HAP-1 (cell line): ENCODE measurements at regions not wholly inside any gene's neighbourhood (a gene's known extent, or its start where the extent isn't known, plus 50 kb on each side); places are given as distances from the start of the nearest gene placed in this dataset.
"Not testable (repeated sequence)": the region's sequence is repeated elsewhere in the genome, so short reads cannot be mapped to it uniquely, and the experiment has no call there.

Experiments used
- DNase-seq, 2 experiments: peaks; one replicate each; pipeline ENCODE4 v3.0.0-alpha.2; 2016 to 2020; ENCODE audit warnings: low spot score in 2 of 2
- H3K27me3 ChIP-seq: fragments of 250-450 bp; sonication (Bioruptor Pico); 2 replicates; pipeline ENCODE4 v1.5.1; 2020; ENCODE audit warnings: low read depth, mild to moderate bottlenecking, moderate library complexity
- H3K36me3 ChIP-seq: fragments of 250-450 bp; sonication (Bioruptor Pico); replicated peaks from 2 replicates; pipeline ENCODE4 v1.5.1; 2020; ENCODE audit warnings: mild to moderate bottlenecking
- H3K4me1 ChIP-seq: fragments of 250-450 bp; sonication (Bioruptor Pico); 2 replicates; pipeline ENCODE4 v1.5.1; 2020; ENCODE audit warnings: mild to moderate bottlenecking
- H3K4me3 ChIP-seq: fragments of 250-450 bp; sonication (Bioruptor Pico); 2 replicates; pipeline ENCODE4 v1.5.1; 2020; ENCODE audit warnings: mild to moderate bottlenecking, moderate library complexity
- H3K9me3 ChIP-seq: fragments of 250-450 bp; sonication (Bioruptor Pico); 2 replicates; pipeline ENCODE4 v1.5.1; 2020; ENCODE audit warnings: mild to moderate bottlenecking, moderate library complexity
- in situ Hi-C: fragments of 300-500 bp; cut with MboI; formaldehyde crosslinking; loops from 3 replicates; pipeline ENCODE4 v1.14.3; 2020; ENCODE audit warnings: low sequenced_read_pairs, inconsistent platforms, mixed read lengths

DNA sequence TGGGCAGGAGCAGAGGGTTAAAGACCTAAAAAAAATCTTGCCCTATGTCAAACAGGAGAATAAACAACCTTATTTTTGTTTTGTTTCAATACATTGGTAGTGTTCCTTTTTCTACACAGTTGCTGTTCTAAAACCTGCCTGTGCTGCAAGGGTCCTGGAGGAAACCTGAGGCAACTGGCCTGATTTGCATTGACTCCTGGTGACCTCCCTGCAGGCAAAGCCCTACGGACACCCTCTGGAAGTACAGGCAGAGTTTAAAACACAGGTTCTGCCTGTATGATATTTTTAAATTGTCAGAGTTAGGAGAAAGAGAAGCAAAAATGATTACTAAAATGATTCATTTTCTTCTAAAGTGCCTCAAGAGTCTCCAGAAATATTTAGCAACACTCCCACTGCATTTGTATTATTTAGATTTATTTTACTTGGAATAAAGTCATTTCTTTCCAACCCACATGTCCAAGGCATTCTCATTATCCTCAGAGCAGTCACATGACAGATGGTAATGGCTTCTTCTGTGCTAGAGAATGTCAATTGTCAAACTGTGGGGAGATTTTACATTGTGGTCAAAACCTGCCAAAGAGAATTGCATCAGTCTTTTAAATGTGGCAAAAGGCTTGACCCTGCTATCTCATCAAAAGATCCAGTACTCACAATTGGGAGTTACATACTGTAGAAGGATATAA lies 559.6 kb downstream of the CETN3 start:
- no peaks in the 10 kb centered on the region for H3K4me1 ChIP-seq
- no peaks in the 10 kb centered on the region for H3K36me3 ChIP-seq
- H3K27me3 ChIP-seq: no peaks in the 10 kb centered on the region
- no peak for DNase-seq
- no peaks in the 10 kb centered on the region for H3K9me3 ChIP-seq
- in situ Hi-C loops: no loop called here
- H3K4me3 ChIP-seq: no peak overlapping the region

DNA sequence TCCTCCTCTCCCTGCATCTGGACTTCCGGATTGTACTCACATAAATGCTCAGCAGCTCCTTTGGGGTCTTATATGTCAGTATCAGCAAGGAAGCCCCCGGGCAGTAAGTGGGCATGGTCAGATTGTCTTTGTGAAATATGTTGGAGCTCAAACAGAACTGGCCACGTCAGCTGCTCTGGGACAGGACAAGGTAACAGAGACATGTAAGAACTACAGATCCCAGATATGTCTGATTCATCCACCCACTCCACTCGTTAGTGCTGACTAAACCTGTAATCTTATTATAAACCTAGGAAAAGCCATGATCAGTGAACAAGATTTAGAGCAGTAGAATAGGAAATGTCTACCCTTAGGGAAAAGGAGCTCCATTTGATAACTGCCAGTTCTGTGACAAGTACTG lies 561.8 kb downstream of the CETN3 start:
- Histone ChIP-seq H3K4me1 (no peaks in the 10 kb centered on the region), H3K27me3 (no peaks in the 10 kb centered on the region), H3K9me3 (no peaks in the 10 kb centered on the region), H3K4me3 (no peak overlapping the region), H3K36me3 (no peaks in the 10 kb centered on the region)
- DNase-seq: no peak
- in situ Hi-C loops: no loop called here

DNA sequence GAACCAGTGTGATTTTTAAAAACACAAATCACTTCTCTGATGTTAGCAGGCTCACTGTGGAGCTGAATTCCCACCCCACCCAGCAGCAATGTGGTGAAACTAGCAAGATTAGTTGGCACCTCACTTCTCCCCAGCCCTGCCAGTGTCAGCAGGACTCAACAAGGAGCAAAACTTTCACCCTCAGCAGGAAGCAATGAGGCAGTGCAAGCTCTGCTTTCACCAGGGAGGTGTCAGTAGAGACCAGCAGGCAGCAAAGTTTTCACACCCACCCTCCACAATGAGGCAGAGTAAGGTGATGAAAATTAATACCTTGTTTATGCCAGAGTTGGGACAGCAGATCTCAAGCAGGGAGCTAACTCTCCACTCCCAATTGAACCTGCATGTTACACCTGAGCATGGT lies 565.0 kb downstream of the CETN3 start:
- DNase-seq: no peak
- in situ Hi-C loops: no loop called here
- H3K36me3 ChIP-seq: no peaks in the 10 kb centered on the region
- H3K27me3 ChIP-seq: no peaks in the 10 kb centered on the region
- no peaks in the 10 kb centered on the region for H3K9me3 ChIP-seq
- no peaks in the 10 kb centered on the region for H3K4me1 ChIP-seq
- H3K4me3 ChIP-seq: no peak overlapping the region

DNA sequence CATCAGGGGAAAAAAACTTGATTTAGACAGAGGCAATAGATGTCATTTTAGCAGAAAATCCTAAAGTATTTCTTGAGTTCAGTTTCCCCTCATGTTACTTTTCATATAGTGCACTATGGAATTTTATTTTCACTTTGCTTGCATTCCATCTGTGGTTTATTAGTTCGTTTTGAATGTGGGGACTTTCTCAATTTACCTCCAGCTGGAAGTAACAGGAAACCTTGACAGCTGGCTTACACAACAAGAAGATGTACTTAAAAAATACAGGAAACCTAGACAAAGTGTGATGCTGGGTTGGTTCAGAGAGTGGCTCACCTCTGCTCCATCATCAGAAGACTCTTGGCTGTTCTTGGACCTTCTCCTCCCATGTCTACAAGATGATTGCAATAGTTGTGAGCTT lies 567.0 kb downstream of the CETN3 start:
- in situ Hi-C loops: no loop called here

DNA sequence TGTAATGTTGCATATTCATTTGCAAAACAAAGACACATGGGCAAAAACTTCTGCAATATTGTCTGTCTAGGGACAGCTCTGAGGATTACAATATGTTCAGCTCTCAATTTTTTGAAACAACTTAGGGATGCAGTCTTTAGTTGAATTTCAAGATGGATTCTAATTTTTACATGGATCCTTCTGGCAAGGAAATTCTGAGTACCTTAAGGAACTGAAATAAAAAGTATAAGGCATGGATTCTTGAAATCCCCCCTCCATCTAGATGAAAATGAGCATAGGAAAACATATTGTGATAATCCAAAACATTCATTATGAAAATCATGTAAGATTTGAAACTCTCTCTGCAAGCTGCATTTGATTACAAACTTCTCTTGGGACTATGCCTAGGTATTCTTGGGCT lies 568.6 kb downstream of the CETN3 start:
- in situ Hi-C loops: no loop called here
- Histone ChIP-seq H3K9me3 (no peaks in the 10 kb centered on the region), H3K4me3 (no peak overlapping the region), H3K36me3 (no peaks in the 10 kb centered on the region), H3K4me1 (no peaks in the 10 kb centered on the region), H3K27me3 (no peaks in the 10 kb centered on the region)
- DNase-seq: no peak

More for the DNA sequence above, 567.0 kb downstream of the CETN3 start:
- Histone ChIP-seq H3K36me3 (no peaks in the 10 kb centered on the region), H3K9me3 (no peaks in the 10 kb centered on the region), H3K4me1 (no peaks in the 10 kb centered on the region), H3K4me3 (no peak overlapping the region), H3K27me3 (no peaks in the 10 kb centered on the region)
- DNase-seq: no peak

DNA sequence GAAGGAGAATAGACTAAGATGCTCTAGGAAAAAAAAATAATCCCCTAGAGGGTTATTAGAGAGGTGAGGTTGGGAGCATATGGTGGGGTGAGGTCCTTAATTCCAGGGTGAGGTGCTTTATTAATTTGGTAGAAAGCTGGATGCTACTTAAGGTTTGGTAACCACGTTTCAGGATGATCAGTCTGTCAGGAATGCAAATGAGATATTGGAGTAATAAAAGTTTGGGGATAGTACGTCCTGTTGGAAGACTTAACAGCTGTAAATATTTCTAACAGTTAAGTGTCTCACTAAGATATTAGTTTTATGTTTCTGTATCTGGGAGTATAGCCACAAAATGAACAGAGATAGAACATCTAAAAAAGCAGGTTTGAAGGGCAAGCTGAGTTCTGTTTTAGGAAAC lies 578.9 kb downstream of the CETN3 start:
- in situ Hi-C loops: no loop called here
- no peaks in the 10 kb centered on the region for H3K27me3 ChIP-seq
- no peaks in the 10 kb centered on the region for H3K9me3 ChIP-seq
- H3K4me3 ChIP-seq: no peak overlapping the region
- no peaks in the 10 kb centered on the region for H3K36me3 ChIP-seq
- no peak for DNase-seq
- H3K4me1 ChIP-seq: no peaks in the 10 kb centered on the region

DNA sequence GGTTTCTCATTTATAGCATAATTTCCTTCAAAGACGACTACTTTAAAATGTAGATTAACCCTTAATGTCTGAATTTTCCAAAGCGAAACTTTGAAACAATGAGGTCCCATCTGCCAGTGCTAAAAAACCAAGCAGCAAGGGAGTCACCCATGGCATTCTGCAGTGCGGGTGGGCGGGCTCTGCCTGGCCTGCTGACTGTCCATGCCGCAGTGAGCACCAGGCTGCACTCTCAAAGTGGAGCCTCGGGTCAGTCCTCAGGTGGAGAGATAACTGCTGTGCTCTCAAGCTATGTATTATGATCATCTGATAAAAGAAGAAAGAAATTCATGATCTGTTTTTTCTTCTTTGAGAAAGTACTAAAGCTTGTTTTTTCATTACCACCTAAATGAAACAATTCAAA lies 581.6 kb downstream of the CETN3 start:
- in situ Hi-C loops: no loop called here
- Histone ChIP-seq H3K9me3 (no peaks in the 10 kb centered on the region), H3K4me3 (no peak overlapping the region), H3K27me3 (no peaks in the 10 kb centered on the region), H3K36me3 (no peaks in the 10 kb centered on the region), H3K4me1 (peaks cover 7% of the 10 kb centered on the region)
- DNase-seq: no peak

DNA sequence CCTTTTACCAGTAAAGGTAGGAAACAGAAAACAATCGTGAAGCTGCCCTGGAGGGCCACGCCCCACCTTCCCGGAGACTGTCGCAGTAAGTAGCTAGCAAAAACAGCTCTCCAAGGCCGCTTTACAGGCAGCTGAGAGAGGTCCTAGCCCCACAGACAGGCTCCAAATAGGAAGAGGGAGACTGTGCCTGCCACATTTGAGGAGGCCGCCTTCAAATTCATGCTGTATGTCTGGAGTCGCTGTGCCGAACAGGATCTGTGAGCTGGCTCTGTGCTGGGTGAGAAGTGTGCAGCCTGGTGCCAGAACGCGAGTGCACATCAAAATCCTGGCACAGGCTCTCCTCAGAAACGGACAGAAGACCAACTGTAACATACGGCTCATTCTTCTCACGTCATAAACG lies 582.2 kb downstream of the CETN3 start:
- H3K36me3 ChIP-seq: no peaks in the 10 kb centered on the region
- DNase-seq: no peak
- no peaks in the 10 kb centered on the region for H3K9me3 ChIP-seq
- no peaks in the 10 kb centered on the region for H3K27me3 ChIP-seq
- in situ Hi-C loops: no loop called here
- H3K4me1 ChIP-seq: peaks cover 11% of the 10 kb centered on the region
- H3K4me3 ChIP-seq: no peak overlapping the region

DNA sequence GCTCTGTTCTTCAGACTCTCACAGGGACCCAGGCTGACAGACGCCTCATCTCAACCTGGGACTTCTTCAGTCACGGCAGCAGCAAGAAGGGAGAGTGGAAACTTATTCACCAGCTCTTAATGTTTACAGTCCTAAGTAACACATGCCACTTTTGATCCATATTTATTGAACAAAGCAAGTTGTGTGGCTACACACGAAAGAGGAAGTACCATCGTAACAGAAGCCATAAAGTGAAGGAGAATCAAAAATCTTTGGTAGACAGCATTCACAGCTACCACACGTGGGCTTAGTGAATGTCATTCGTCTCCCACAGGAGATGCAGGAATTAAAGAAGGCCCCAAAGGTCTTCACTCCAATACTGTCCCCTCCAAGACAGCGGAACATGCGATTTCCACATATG lies 582.6 kb downstream of the CETN3 start:
- no peak for DNase-seq
- Histone ChIP-seq H3K36me3 (no peaks in the 10 kb centered on the region), H3K4me3 (no peak overlapping the region), H3K4me1 (peaks cover 11% of the 10 kb centered on the region), H3K9me3 (no peaks in the 10 kb centered on the region), H3K27me3 (no peaks in the 10 kb centered on the region)
- in situ Hi-C loops: no loop called here

DNA sequence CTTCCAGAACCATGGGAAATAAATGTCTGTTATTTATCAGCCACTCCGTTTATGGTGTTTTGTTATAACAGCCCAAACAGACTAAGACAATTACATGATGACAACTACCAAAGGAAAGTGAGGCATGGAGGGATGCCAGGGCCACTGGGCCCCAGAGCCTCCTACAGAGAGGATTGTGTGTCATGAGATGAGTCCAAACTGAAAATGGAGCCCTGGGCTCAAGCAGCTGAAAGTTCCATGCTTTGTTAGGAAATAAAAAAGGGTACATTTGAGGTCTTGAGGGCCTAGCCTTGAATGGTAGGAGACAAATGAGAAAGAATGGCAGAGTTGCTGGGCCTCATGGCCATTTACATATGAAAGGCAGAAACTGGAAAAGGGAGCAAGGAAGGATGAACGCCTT lies 586.5 kb downstream of the CETN3 start:
- Histone ChIP-seq H3K4me1 (peaks cover 11% of the 10 kb centered on the region), H3K9me3 (no peaks in the 10 kb centered on the region), H3K36me3 (no peaks in the 10 kb centered on the region), H3K4me3 (no peak overlapping the region), H3K27me3 (no peaks in the 10 kb centered on the region)
- peak; percentile 17 to 36 for DNase-seq
- in situ Hi-C loops: no loop called here

DNA sequence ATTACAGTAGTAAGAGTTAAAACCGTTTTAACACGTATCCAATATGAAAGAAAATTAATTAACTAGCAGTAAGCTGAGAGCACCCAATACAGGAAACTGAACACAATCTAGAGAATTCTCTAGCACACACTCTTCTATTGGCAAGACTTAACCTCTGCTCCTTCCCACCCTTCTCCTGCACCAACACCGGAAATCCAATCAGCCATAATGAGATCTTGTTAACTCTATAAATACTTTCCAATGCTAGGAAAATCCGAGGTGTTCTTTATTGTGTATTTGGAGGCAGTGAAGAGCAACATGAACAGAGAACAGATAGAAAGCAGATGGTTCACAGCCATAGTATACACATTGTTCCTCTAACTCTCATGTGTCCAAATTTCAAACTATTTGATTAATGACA lies 591.7 kb downstream of the CETN3 start:
- in situ Hi-C loops: no loop called here
- Histone ChIP-seq H3K9me3 (no peaks in the 10 kb centered on the region), H3K27me3 (no peaks in the 10 kb centered on the region), H3K36me3 (no peaks in the 10 kb centered on the region), H3K4me1 (peaks cover 3% of the 10 kb centered on the region), H3K4me3 (no peak overlapping the region)
- DNase-seq: no peak

DNA sequence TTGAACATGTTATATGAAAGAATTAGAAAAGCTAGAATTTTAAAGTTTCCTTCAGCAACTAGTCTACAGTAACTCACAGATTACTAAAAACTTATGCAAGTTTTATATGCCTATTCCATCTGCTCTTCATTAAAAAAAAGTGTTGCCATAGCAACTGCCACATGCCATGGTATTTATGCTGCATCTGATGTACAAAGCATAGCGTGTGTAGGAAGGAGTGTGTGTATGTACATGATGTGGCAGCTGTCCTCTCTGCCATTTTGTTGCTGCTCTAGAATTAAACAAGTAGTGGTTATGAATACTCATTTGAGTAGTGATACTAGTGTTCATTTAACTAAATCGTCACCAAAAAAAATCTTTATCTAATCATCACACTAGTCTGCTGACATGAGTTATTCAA lies 593.5 kb downstream of the CETN3 start:
- no peak overlapping the region for H3K4me3 ChIP-seq

DNA sequence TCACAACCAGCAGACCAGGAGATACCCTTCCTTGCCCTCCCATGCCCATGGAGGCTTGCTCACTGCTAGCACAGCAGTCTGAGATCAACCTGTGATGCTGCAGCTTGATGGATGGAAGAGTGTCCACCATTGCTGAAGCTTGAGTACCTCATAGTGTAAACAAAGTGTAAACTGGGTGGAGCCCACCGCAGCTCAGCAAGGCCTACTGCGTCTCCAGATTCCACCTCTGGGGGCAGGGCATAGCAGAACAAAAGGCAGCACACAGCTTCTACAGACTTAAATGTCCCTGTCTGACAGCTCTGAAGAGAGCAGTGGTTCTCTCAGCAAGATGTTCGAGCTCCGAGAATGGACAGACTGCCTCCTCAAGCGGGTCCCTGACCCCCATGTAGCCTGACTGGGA lies 608.8 kb downstream of the CETN3 start:
- peak in 1 of 2 experiments; percentile 18 for DNase-seq
- H3K4me3 ChIP-seq, H3K9me3 ChIP-seq, in situ Hi-C loops, H3K27me3 ChIP-seq, H3K4me1 ChIP-seq, H3K36me3 ChIP-seq: not testable (repeated sequence)

More for the DNA sequence above, 593.5 kb downstream of the CETN3 start:
- H3K9me3 ChIP-seq: no peaks in the 10 kb centered on the region
- no peak for DNase-seq
- in situ Hi-C loops: no loop called here
- H3K36me3 ChIP-seq: no peaks in the 10 kb centered on the region
- no peaks in the 10 kb centered on the region for H3K4me1 ChIP-seq
- no peaks in the 10 kb centered on the region for H3K27me3 ChIP-seq

DNA sequence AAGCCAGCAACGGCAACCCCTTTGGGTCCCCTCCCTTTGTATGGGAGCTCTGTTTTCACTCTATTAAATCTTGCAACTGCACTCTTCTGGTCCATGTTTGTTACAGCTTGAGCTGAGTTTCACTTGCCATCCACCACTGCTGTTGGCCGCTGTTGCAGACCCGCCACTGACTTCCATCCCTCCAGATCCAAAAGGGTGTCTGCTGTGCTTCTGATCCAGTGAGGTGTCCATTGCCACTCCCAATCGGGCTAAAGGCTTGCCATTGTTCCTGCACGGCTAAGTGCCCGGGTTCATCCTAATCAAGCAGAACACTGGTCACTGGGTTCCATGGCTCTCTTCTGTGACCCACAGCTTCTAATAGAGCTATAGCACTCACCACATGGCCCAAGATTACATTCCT lies 615.1 kb downstream of the CETN3 start:
- H3K27me3 ChIP-seq, H3K9me3 ChIP-seq, in situ Hi-C loops, DNase-seq, H3K36me3 ChIP-seq, H3K4me1 ChIP-seq, H3K4me3 ChIP-seq: not testable (repeated sequence)

DNA sequence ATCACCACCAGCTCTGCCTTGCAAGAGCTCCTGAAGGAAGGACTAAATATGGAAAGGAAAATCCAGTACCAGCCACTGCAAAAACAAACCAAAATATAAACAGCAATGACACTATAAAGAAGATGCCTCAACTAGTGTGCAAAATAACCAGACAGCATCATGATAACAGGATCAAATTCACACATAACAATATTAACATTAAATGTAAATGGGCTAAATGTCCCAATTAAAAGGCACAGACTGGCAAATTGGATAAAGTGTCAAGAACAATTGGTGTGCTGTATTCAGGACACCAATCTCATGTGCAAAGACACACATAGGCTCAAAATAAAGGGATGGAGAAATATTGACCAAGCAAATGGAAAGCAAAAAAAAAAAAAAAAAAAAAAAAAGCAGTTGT lies 629.8 kb downstream of the CETN3 start:
- DNase-seq, H3K4me1 ChIP-seq, H3K36me3 ChIP-seq, H3K9me3 ChIP-seq, H3K4me3 ChIP-seq, H3K27me3 ChIP-seq, in situ Hi-C loops: not testable (repeated sequence)
